LNCAP (cell line): ENCODE measurements at regions not wholly inside any gene's neighbourhood (a gene's known extent, or its start where the extent isn't known, plus 50 kb on each side); places are given as distances from the start of the nearest gene placed in this dataset.

Source experiments
- TF ChIP-seq, protein P1 (sequence below): fragments of 450-650 bp; IDR thresholded peaks from 2 replicates; pipeline ENCODE4 v1.5.1; 2017; ENCODE audit warnings: mild to moderate bottlenecking

DNA sequence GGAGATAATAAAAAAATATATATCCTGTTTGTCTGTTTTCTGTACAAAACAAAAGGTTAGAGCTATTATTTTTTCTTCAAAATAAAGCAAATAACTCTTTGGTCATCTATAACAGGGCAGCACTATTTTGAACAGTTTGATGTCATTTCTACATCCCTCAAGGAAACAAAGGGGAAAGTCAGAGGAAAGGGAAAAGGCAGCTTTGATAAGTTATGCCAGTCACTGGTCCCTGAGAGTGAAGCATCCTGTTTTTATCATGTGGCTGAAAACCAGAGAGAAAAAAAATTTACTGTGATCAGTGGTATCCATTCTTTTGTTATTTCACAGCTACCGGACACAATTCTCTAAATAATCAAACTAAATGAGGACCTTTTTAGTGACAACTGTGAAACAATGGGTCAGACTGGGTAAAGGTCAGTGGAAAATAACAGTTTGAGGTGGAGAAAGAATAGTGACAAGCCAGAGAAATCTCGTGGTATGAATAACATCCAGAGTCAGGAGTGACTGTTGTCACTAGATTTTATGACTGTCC lies 356.0 kb downstream of the HDGFL1 start:
- TF ChIP-seq, protein P1, sequence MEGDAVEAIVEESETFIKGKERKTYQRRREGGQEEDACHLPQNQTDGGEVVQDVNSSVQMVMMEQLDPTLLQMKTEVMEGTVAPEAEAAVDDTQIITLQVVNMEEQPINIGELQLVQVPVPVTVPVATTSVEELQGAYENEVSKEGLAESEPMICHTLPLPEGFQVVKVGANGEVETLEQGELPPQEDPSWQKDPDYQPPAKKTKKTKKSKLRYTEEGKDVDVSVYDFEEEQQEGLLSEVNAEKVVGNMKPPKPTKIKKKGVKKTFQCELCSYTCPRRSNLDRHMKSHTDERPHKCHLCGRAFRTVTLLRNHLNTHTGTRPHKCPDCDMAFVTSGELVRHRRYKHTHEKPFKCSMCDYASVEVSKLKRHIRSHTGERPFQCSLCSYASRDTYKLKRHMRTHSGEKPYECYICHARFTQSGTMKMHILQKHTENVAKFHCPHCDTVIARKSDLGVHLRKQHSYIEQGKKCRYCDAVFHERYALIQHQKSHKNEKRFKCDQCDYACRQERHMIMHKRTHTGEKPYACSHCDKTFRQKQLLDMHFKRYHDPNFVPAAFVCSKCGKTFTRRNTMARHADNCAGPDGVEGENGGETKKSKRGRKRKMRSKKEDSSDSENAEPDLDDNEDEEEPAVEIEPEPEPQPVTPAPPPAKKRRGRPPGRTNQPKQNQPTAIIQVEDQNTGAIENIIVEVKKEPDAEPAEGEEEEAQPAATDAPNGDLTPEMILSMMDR, result no peak

DNA sequence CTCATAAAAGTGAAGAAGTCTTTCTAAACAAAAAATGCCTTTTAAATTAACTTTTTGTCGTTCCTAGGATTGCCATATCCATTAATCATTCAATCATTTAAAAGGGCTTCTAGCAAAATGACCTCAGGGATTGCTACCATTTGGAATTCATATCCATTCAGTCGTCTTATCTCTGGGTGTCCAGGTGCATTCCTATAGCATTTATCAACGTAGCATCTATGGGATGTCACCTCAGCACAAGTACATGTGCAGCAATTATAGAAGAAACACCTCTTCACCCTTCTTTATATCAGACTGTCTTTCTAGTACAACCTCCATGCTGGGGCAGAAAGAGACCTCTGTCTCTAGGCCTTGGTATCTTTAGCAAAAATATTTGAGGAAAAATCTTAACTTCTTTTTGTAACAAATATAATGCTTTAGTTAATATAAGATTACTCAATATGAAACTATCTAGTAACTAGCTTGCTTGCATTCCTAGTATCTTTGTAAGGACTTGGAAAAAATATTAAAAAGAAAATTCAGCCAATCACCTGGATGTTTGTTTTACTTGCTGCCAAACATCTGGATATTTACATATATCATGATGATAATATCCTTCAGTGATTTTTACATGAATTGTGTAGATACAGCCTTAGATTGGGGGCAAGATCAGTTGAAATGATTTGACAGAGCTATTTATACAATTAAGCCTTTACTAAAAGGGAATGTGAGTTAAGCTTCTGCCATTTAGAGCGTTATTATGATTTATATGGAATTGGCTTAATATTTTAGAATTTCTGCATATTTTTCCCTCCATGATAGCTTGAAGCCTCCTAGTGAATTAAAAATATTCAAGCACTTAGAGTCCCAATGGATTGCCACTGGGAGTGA lies 356.8 kb downstream of the HDGFL1 start:
- TF ChIP-seq, protein P1, result no peak

DNA sequence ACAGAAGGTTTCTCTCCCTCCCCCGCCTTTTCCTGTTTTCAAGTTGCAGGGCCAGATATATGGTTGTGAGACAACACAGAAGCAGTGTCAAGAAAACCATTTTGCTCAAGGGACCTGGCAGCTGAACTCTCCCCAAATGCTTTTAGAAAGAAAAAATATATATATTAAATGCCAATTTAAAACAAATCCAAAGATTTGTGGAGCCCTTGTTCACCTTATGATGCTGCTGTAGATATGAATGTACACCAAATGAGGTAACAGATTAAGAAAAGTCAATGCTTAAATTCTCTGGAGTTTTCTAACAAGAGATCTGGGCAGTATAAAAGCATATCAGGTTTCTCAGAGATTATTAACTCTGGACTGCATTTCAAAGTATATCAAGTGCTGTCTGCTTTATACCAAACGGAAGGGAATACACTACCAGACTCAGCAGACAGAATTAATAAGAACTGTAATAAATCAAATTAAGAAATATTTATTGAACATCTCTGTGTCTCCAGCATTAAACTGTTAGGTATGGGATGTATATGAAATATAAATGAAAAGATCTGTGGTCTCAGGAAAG lies 357.5 kb downstream of the HDGFL1 start:
- TF ChIP-seq, protein P1, result no peak

DNA sequence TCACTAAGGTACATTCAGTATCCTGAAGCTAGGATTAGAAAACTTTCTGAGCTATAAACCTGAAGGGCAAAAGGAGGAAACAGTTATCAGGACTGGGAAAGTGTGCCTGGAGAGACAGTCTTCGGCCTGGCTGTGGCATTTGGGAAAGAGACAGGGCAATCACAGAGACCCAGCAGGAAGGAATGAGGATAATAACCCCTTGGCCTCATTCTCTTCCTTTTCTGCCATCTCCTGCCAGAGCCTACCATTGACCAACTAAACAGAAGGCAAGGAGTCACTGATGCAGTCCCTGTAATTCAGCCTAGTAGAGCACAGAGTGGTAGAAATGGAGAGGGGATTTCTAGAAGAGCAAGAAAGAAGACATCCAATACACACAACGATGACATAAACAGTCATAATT lies 359.4 kb downstream of the HDGFL1 start:
- TF ChIP-seq, protein P1, result no peak

DNA sequence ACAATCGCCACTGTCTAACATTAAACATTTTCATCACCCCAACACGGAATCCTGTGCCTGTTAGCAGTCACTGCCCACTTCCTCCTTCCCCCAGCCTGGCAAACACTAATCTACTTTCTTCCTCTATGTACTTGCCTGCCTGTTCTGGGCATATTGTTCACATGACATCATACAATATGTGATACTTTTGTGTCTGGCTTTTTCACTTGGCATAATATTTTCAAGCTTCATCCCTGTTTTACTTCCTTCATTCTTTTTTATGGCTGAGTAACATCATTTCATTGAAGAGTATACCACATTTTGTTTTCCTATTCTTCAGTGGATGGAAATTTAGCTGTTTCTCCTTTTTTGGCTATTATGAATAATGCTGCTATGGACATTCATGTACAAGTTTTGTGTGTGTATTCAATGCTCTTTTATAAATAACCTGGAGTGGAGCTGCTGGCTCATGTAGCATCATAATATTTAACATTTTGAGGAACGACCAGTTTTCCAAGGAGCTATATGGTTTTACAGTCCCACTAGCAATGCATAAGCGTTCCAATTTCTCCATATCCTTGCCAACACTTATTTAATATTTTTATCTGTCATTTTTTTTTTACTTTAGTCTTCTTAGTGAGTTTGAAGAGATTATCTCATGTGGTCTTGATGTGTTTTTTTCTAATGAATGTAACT lies 360.1 kb downstream of the HDGFL1 start:
- TF ChIP-seq, protein P1, result no peak

DNA sequence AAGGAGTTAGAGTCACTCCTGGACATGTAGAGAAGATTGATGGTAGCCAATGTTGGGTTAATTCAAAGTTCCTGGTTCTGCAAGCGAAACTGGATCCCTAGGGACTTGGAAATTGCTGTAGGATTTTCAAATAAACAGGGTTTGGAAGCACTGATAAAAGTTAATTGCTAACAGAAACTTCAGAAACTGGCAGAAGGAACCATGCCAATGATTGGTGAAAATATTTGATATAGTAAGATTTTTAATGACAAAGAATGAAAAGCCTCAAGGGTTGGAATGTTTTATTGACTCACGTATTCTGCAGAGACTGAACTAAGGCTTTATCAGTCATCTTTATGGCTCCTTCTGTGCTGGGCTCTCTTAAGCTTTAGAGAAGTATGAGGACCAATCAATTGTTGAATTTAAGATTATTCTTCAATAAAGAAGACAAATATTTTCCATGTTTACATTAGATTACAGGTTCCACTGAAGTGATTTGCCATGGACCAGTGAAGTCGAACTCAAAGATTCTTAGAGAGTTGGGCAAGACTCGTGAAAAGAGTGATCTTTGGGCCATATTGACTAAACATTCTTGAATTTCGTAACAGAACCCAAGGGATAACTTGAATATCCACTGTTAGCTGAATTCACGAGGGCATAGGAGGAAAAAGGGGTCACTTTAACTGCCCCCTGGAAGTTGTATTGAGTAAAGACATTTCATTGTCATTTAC lies 371.4 kb downstream of the HDGFL1 start:
- TF ChIP-seq, protein P1, result no peak

DNA sequence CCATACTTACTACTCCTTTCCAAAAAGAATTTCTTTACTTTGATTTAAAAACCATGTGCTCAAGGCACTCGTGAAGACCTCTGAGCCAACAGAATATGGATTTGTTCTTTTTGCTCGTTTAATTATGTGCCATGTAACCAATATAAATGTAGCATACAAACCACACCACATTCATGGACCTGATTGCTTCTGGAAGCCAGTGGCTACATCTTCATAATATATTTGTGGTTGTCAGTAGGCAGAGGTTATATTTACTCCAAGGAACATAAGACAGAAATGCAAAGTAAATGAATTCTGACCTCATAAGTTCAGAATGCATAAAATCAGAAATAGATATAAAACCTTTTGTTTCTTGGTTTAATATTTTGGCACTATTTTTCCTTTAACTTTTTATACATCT lies 373.0 kb downstream of the HDGFL1 start:
- TF ChIP-seq, protein P1, result no peak
